GM21737 (cell line): ENCODE measurements at regions not wholly inside any gene's neighbourhood (a gene's known extent, or its start where the extent isn't known, plus 50 kb on each side); places are given as distances from the start of the nearest gene placed in this dataset.

ENCODE experiments used
- ATAC-seq: cut with Tn5 transposase; IDR thresholded peaks from one replicate; pipeline ENCODE4 v1.9.1; 2021; ENCODE audit warnings: mild to moderate bottlenecking, moderate library complexity; ENCODE audit not compliant: unreplicated experiment

GRCh38 chr15:62785881-62786828, 256.4 kb upstream of the TPM1 start:
- ATAC-seq, result no peak

DNA sequence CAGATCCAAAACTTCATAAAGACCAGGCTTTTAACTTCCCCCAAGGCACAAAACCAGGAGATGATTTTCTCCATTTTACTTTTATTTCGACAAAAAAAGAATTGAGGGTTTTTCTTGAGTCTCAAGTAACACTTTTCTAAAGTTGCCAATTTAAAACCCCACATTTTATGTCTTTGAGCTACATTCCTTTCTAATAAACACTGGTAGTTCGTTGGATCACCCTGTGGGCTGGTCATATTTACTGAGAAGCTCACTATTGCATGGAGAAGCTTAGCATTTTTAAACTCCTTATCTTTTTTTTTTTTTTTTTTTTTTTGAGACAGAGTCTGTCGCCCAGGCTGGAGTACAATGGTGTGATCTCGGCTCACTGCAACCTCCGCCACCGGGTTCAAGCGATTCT, 255.1 kb upstream of the TPM1 start:
- ATAC-seq, result no peak

- ATAC-seq, result no peak
These were observed 254.3 kb upstream of the TPM1 start for GRCh38 chr15:62788224-62788623.

GRCh38 chr15:62790546-62790945, 252.0 kb upstream of the TPM1 start:
- no peak for ATAC-seq

- ATAC-seq, result no peak
These were observed 250.9 kb upstream of the TPM1 start for GRCh38 chr15:62791694-62792093.

DNA sequence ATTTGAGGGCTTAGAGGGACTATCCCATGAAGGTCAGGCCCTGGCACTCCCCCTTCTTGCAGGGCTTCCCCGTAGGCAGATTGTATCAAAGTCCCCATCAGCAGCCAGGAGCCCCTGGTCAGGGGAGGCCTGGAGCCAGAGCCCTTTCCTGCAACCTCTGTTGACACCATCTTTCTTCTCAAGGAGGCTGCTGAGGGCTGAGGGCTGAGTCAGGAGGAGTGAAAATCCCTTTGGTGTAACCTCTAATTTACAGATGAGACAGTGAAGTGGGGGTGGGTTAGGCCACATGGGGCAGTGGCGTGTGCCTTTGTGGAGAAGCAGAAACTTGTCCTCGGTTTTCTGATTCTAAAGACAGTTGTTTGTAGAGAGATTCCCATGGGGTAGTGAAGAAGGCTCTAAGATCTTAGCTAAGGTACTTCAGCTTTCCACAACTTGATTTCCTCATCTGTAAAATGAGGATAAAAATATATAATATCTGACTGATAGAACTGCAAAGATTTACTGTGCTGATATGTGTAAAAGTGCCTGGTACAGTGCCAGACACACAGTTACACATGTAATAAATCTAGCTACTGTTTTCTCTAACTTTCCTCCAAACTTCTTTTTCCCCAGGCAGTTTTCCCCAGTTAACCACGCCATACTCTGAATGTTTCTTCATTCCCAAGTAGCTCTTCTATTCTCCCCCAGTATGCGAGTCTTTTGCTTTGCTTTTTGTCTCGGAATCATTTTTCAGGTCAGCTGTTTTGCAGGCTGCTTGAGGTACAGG, 249.4 kb upstream of the TPM1 start:
- no peak for ATAC-seq

GRCh38 chr15:62793752-62794144, 248.8 kb upstream of the TPM1 start:
- no peak for ATAC-seq

- no peak for ATAC-seq
These were observed 247.4 kb upstream of the TPM1 start for GRCh38 chr15:62795171-62795570.

- ATAC-seq, result no peak
These were observed 246.5 kb upstream of the TPM1 start for GRCh38 chr15:62795700-62796695.

- ATAC-seq, result no peak
These were observed 245.4 kb upstream of the TPM1 start for GRCh38 chr15:62797171-62797570.

DNA sequence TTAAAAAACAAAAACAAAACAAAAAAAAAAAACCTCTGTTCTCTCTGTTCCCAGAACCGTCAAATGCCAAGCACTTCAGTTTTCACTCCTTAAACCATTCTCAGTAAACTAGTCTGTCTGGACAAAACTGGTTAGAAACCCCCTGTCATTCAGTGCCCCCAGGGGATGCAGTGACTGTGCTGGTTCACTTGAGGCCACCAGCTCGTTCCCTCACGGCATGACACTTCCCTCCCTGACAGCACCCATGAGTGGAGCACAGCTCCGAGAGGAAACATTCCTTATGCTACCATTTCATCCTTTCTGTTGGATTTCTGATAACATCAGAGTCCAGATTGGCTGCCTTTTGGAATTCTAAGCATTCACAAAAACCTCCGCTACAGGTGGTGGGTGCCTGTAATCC, 244.0 kb upstream of the TPM1 start:
- ATAC-seq, result no peak

DNA sequence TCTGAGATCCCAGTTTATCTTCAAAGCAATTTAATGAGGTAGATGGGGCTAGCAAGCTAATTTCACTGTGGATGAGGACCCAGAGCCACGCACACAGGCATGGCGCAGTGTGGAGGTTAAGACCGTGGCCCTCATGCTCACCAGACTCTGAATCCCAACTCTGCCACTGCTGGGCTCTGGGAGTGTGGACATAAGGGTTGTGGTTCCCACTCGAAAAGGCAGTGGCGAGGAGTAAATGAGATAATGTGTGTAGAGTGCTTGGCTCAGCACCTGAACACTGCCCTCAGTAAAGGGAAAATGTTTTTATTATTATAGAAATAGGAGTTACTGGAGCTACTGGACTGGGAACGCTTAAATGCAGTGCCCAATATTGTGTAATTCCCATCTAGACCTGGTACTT, 243.5 kb upstream of the TPM1 start:
- ATAC-seq, result no peak

DNA sequence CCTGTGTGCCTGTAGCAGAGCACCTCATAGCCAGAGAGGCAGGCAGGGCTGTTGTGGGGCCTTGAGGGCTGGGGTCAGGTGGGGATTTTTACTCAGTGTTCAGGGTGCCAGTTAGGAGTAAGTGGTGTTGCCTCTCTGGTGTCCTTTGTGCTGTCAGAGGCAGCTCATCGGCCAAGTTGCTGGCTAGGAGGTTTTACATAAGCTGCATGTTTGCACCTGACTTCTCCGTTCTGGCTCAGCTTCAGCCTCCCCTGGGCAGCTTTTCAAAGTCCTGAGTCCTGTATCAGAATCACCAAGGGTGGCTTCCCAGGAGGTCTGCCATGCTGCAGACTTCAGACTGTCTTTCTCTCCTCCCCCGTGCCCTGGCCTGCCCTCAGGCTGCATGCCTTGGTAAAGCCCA, 242.6 kb upstream of the TPM1 start:
- no peak for ATAC-seq

- no peak for ATAC-seq
These were observed 239.9 kb upstream of the TPM1 start for GRCh38 chr15:62802612-62803011.

- no peak for ATAC-seq
These were observed 238.6 kb upstream of the TPM1 start for GRCh38 chr15:62803856-62804400.

DNA sequence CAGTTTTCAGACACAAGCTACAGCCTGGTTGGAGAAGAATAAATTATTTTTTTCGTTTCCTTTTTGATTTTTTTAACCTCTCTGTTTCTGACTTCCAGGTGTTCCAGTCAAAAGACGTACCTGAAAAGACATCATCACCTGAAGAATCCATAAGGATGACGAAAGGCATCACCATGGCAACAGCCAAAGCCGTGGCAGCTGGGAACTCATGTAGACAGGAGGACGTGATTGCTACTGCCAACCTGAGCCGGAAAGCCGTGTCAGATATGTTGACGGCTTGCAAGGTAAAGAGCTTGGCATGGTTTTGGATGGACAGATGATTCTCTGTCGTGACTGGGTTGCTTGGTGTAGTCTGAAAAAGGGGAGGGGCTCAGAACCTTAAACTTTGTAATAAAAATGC, 237.0 kb upstream of the TPM1 start:
- ATAC-seq, result no peak

DNA sequence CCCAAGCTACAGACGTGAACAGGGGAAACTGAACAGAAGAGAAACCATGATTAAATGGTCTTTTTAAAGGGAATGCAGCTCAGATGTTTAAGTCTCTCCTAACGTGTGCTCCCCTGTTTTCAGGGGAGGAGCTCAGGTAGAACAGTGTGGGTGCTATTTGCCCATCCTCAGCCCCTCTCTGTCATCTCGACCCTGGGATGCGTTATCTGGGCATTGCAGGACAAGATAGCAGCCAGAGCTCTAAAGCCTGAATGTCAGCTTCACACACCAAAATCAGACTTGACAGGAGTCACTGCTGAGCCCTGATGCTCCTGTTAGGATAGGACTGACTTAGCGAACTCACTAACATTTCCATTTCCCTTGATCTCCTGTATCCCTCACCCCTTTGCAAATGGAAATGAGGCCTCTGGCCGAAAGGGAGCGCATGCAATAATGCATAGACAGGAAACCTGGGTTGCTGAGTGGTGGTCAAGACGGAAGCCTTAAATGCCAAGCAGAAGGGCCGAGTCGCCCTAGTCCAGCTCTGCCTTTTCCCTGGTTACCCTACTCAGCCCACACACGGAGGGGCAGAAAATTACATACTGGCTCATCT, 234.9 kb upstream of the TPM1 start:
- no peak for ATAC-seq

DNA sequence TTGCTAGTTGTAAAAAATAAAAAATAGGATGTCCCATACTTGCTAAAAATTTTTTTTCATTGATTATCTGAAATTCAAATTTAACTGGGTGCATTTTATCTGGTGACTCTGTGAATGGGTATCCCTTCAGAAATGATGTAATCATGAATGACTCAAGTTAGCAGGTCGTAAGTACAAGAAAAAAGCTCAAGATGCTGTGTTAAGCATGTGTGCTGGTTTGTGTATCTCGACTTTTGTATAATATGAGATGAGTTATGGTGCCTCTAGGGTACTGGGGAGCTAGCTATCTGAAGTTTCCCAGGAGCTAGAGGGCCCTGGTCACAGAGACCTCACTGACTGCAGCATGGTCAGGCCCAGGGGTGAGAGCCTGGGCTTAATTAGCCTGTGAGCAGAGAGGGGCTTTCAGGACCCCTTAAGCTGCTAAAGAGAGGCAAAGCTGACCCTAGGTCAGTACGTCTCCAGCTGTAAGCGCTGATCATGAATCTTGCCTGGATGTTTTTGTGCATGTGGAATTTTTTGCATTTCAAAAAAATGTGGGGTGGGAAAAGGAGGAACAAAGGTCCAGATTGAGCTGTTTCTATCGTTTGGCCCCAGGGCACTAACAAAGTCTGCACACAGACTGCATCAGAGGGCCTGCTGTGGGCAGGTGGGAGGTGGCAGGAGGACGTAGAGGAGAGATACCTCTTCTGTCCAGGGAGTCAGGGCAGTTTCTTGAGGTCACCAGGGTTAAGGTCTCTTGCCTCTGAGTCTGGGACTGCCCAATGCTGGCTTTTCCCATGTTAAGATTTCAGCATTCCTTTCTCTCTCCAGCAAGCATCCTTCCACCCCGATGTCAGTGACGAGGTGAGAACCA, 233.2 kb upstream of the TPM1 start:
- no peak for ATAC-seq

GRCh38 chr15:62809968-62810260, 232.6 kb upstream of the TPM1 start:
- ATAC-seq, result no peak

- no peak for ATAC-seq
These were observed 230.1 kb upstream of the TPM1 start for GRCh38 chr15:62812515-62812835.
